Endothelial cell (in vitro differentiated cells): ENCODE measurements at regions not wholly inside any gene's neighbourhood (a gene's known extent, or its start where the extent isn't known, plus 50 kb on each side); places are given as distances from the start of the nearest gene placed in this dataset.

Experiments used
- DNase-seq: peaks from one replicate; pipeline ENCODE4 v3.0.0; 2021; ENCODE audit warnings: low spot score
- H3K27ac Mint-ChIP-seq: one replicate; pipeline ENCODE4 v1.8.0; 2021; ENCODE audit warnings: mixed read lengths, inconsistent platforms; ENCODE audit not compliant: unreplicated experiment
- H3K27me3 Mint-ChIP-seq: one replicate; pipeline ENCODE4 v1.8.0; 2021; ENCODE audit warnings: mild to moderate bottlenecking, moderate library complexity, mixed read lengths, inconsistent platforms; ENCODE audit not compliant: unreplicated experiment
- H3K36me3 Mint-ChIP-seq: one replicate; pipeline ENCODE4 v1.8.0; 2021; ENCODE audit warnings: mild to moderate bottlenecking, low read depth, mixed read lengths, inconsistent platforms; ENCODE audit not compliant: unreplicated experiment
- H3K4me1 Mint-ChIP-seq: one replicate; pipeline ENCODE4 v1.8.0; 2021; ENCODE audit warnings: mild to moderate bottlenecking, mixed read lengths, inconsistent platforms; ENCODE audit not compliant: unreplicated experiment
- H3K4me3 Mint-ChIP-seq: one replicate; pipeline ENCODE4 v1.8.0; 2021; ENCODE audit warnings: mild to moderate bottlenecking, mixed read lengths, inconsistent platforms; ENCODE audit not compliant: unreplicated experiment
- H3K9me3 Mint-ChIP-seq: one replicate; pipeline ENCODE4 v1.8.0; 2021; ENCODE audit warnings: mixed read lengths, inconsistent platforms; ENCODE audit not compliant: unreplicated experiment
- TF ChIP-seq, protein P1 (sequence below): fragments of 200-600 bp; sonication (generic); IDR thresholded peaks from one replicate; pipeline ENCODE4 v1.5.0; 2021; ENCODE audit warnings: antibody characterized with exemption; ENCODE audit not compliant: unreplicated experiment

DNA sequence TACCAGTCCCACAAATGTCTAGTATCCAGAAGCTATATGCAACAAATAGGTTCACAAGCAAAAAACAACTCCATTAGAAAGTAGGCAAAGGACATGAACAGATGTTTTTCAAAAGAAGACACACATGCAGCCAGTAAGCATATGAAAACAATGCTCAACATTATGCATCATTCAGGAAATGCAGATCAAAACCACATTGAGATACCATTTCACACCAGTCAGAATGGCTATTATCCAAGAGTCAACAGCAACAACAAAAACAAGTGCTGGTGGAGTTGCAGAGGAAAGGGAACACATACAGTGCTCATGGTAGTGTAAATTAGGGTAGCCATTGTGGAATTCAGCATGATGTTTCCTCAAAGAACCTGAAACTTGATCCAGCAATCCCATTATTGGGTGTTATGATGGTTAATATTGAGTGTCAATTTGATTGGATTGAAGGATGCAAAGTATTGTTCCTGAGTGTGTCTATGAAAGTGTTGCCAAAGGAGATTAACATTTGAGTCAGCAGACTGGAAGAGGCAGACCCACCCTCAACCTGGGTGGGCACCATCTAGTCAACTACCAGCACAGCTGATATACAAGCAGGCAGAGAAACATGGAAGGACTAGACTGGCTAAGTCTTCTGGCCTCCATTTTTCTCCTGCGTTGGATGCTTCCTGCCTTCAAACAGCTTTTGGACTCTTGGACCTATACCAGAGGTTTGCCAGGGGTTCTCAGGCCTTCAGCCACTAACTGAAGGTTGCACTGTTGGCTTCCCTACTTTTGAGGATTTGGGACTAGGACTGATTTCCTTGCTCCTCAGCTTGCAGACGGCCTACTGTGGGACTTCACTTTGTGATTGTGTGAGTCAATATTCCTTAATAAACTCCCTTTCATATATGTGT lies 218.4 kb upstream of the SEMA3D start:
- H3K27me3 Mint-ChIP-seq: no peaks in the 10 kb centered on the region
- H3K4me3 Mint-ChIP-seq: no peak overlapping the region
- no peaks in the 10 kb centered on the region for H3K4me1 Mint-ChIP-seq
- no peak overlapping the region for H3K27ac Mint-ChIP-seq
- no peaks in the 10 kb centered on the region for H3K9me3 Mint-ChIP-seq
- H3K36me3 Mint-ChIP-seq: no peaks in the 10 kb centered on the region
- no peak for DNase-seq
- TF ChIP-seq, protein P1, sequence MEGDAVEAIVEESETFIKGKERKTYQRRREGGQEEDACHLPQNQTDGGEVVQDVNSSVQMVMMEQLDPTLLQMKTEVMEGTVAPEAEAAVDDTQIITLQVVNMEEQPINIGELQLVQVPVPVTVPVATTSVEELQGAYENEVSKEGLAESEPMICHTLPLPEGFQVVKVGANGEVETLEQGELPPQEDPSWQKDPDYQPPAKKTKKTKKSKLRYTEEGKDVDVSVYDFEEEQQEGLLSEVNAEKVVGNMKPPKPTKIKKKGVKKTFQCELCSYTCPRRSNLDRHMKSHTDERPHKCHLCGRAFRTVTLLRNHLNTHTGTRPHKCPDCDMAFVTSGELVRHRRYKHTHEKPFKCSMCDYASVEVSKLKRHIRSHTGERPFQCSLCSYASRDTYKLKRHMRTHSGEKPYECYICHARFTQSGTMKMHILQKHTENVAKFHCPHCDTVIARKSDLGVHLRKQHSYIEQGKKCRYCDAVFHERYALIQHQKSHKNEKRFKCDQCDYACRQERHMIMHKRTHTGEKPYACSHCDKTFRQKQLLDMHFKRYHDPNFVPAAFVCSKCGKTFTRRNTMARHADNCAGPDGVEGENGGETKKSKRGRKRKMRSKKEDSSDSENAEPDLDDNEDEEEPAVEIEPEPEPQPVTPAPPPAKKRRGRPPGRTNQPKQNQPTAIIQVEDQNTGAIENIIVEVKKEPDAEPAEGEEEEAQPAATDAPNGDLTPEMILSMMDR: no peak

DNA sequence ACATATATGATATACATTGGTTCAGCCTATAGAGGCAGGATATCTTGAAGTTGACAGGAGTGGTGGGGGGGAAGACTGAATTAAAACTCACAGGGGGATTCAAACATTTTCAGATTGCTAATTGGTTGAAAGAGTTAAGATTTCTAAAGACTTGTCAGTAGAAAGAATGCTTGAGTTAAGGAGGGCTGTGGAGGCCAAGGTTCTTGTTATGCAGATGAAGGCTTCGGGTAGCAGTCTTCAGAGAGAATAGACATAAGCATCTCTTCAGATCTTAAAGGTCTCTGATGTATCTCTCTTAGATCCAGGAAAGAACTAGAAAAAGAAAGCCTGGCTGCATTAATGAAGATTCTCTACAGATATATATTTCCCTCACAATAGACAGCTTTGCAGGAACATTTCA lies 209.8 kb upstream of the SEMA3D start:
- Mint-ChIP-seq H3K36me3 (no peaks in the 10 kb centered on the region), H3K9me3 (no peaks in the 10 kb centered on the region), H3K27me3 (no peaks in the 10 kb centered on the region), H3K4me3 (no peak overlapping the region), H3K27ac (no peak overlapping the region), H3K4me1 (no peaks in the 10 kb centered on the region)
- no peak for DNase-seq
- TF ChIP-seq, protein P1: no peak

DNA sequence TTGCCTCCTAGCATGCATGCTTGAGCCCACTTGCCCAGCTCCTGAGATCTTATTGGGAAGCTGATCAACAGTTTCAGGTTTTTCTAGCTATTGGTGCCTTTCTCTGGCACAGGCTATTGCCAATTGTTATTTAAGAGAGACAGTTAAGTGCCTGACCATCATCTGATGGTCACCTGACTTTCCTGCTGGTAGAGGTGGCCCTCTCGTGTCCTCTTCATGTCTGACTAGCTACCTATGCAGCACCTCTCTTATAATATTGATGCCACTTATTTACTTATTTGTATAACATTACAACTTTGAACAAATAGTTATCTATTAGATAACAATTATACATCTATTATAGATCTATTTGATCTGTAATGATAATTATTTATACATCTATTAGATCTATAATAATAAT lies 205.9 kb upstream of the SEMA3D start:
- TF ChIP-seq, protein P1: no peak
- H3K36me3 Mint-ChIP-seq: no peaks in the 10 kb centered on the region
- DNase-seq: no peak
- no peaks in the 10 kb centered on the region for H3K27me3 Mint-ChIP-seq
- no peaks in the 10 kb centered on the region for H3K4me1 Mint-ChIP-seq
- no peak overlapping the region for H3K27ac Mint-ChIP-seq
- H3K9me3 Mint-ChIP-seq: no peaks in the 10 kb centered on the region
- H3K4me3 Mint-ChIP-seq: no peak overlapping the region

DNA sequence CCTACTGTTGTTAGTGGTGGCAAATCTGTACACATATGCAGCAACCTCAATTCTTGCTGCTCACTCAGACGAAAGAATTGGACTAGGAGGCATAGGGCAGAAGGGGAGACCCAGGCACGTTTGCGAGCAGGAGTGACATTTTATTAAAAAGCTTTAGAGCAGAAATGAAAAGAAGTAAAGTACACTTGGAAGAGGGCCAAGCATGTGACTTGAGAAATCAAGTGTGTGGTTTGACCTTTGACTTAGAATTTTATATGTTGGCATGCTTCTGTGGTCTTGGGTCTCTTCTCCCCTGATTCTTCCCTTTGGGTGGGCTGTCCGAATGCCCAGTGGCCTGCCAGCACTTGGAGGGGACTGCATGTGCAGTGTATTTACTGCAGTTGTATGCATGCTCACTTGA lies 205.5 kb upstream of the SEMA3D start:
- no peak overlapping the region for H3K4me3 Mint-ChIP-seq
- H3K9me3 Mint-ChIP-seq: no peaks in the 10 kb centered on the region
- DNase-seq: no peak
- TF ChIP-seq, protein P1: no peak
- no peaks in the 10 kb centered on the region for H3K36me3 Mint-ChIP-seq
- H3K27me3 Mint-ChIP-seq: no peaks in the 10 kb centered on the region
- no peaks in the 10 kb centered on the region for H3K4me1 Mint-ChIP-seq
- H3K27ac Mint-ChIP-seq: no peak overlapping the region

DNA sequence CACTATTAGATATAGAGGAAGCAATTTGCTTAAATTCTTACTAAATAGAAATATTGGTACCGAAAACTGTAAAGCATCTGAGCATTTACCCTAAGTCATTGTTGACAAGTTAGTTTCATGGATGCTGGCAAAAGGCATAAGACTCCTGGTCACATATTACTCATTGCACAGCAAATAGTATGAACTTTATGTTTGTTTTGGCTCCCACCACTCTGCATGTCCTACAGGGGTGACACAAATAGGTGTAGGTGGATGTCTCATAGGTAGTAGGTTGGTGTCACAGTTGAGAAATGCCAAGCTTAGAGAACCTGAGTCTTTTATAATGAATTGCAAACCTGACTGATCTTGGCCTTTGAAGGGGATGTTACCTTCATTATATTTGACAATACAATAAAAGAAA lies 199.6 kb upstream of the SEMA3D start:
- no peak for DNase-seq
- no peaks in the 10 kb centered on the region for H3K27me3 Mint-ChIP-seq
- TF ChIP-seq, protein P1: no peak
- H3K36me3 Mint-ChIP-seq: no peaks in the 10 kb centered on the region
- no peaks in the 10 kb centered on the region for H3K4me1 Mint-ChIP-seq
- H3K9me3 Mint-ChIP-seq: no peaks in the 10 kb centered on the region
- no peak overlapping the region for H3K27ac Mint-ChIP-seq
- no peak overlapping the region for H3K4me3 Mint-ChIP-seq
